ENCODE measurements at regions not wholly inside any gene's neighbourhood (a gene's known extent, or its start where the extent isn't known, plus 50 kb on each side); places are given as distances from the start of the nearest gene placed in this dataset.
A peak's percentile ranks its signal among the peaks of the same experiment; 100 is the strongest.
"Not testable (repeated sequence)": the region's sequence is repeated elsewhere in the genome, so short reads cannot be mapped to it uniquely, and the experiment has no call there.

GRCh38 chr6:144372611-144373594 lies 87.8 kb downstream of the UTRN start:
- H3K4me3 ChIP-seq = no peak overlapping the region
- intact Hi-C loops (cut with DNase I) = no loop called here
- no peaks in the 10 kb centered on the region for H3K27me3 ChIP-seq
- peaks cover 13% of the 10 kb centered on the region for H3K4me1 ChIP-seq
- no peak for DNase-seq (ENCODE audit: extremely low spot score in 2 of 2)
- H3K9me3 ChIP-seq = no peaks in the 10 kb centered on the region
- no peaks in the 10 kb centered on the region for H3K36me3 ChIP-seq
- H3K27ac ChIP-seq = no peak overlapping the region
- TF ChIP-seq, protein P1, sequence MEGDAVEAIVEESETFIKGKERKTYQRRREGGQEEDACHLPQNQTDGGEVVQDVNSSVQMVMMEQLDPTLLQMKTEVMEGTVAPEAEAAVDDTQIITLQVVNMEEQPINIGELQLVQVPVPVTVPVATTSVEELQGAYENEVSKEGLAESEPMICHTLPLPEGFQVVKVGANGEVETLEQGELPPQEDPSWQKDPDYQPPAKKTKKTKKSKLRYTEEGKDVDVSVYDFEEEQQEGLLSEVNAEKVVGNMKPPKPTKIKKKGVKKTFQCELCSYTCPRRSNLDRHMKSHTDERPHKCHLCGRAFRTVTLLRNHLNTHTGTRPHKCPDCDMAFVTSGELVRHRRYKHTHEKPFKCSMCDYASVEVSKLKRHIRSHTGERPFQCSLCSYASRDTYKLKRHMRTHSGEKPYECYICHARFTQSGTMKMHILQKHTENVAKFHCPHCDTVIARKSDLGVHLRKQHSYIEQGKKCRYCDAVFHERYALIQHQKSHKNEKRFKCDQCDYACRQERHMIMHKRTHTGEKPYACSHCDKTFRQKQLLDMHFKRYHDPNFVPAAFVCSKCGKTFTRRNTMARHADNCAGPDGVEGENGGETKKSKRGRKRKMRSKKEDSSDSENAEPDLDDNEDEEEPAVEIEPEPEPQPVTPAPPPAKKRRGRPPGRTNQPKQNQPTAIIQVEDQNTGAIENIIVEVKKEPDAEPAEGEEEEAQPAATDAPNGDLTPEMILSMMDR (IDR thresholded peaks at IDR 0.05) = no peak
- TF ChIP-seq POLR2AphosphoS5 (IDR thresholded peaks at IDR 0.05; ENCODE audit: insufficient read depth in 1 of 2, low read depth in 1 of 2) (no peak), POLR2A (IDR thresholded peaks at IDR 0.05) (no peak)

GRCh38 chr6:144374525-144374924 lies 89.4 kb downstream of the UTRN start:
- H3K27ac ChIP-seq; DNase-seq (ENCODE audit: extremely low spot score in 2 of 2); intact Hi-C loops (cut with DNase I); H3K27me3 ChIP-seq; H3K9me3 ChIP-seq; H3K36me3 ChIP-seq; H3K4me3 ChIP-seq: not testable (repeated sequence)
- H3K4me1 ChIP-seq = peaks cover 29% of the 10 kb centered on the region

- no peak for DNase-seq (ENCODE audit: extremely low spot score in 2 of 2)
- Histone ChIP-seq H3K27me3 (no peaks in the 10 kb centered on the region), H3K36me3 (no peaks in the 10 kb centered on the region), H3K27ac (peak overlapping the region; percentile 0), H3K4me3 (no peak overlapping the region), H3K4me1 (peaks cover 36% of the 10 kb centered on the region), H3K9me3 (no peaks in the 10 kb centered on the region)
- no peak for TF ChIP-seq POLR2A (IDR thresholded peaks at IDR 0.05)
- TF ChIP-seq, protein P1 (IDR thresholded peaks at IDR 0.05) = no peak
- no peak for TF ChIP-seq POLR2AphosphoS5 (IDR thresholded peaks at IDR 0.05; ENCODE audit: insufficient read depth in 1 of 2, low read depth in 1 of 2)
- intact Hi-C loops (cut with DNase I) = no loop called here
Measured at GRCh38 chr6:144377586-144378210, 92.6 kb downstream of the UTRN start.

GRCh38 chr6:144378437-144378836 lies 93.3 kb downstream of the UTRN start:
- TF ChIP-seq, protein P1 (IDR thresholded peaks at IDR 0.05) = no peak
- TF ChIP-seq POLR2AphosphoS5 (IDR thresholded peaks at IDR 0.05; ENCODE audit: insufficient read depth in 1 of 2, low read depth in 1 of 2) (no peak), POLR2A (IDR thresholded peaks at IDR 0.05) (no peak)
- DNase-seq (ENCODE audit: extremely low spot score in 2 of 2) = no peak
- H3K27me3 ChIP-seq = no peaks in the 10 kb centered on the region
- H3K4me3 ChIP-seq = no peak overlapping the region
- H3K4me1 ChIP-seq = peaks cover 36% of the 10 kb centered on the region
- no peaks in the 10 kb centered on the region for H3K36me3 ChIP-seq
- H3K27ac ChIP-seq = no peak overlapping the region
- no peaks in the 10 kb centered on the region for H3K9me3 ChIP-seq
- intact Hi-C loops (cut with DNase I) = no loop called here

- H3K9me3 ChIP-seq = no peaks in the 10 kb centered on the region
- TF ChIP-seq POLR2AphosphoS5 (IDR thresholded peaks at IDR 0.05; ENCODE audit: insufficient read depth in 1 of 2, low read depth in 1 of 2) (no peak), POLR2A (IDR thresholded peaks at IDR 0.05) (no peak)
- TF ChIP-seq, protein P1 (IDR thresholded peaks at IDR 0.05) = no peak
- intact Hi-C loops (cut with DNase I) = no loop called here
- no peak for DNase-seq (ENCODE audit: extremely low spot score in 2 of 2)
- H3K36me3 ChIP-seq = no peaks in the 10 kb centered on the region
- no peak overlapping the region for H3K27ac ChIP-seq
- H3K4me1 ChIP-seq = peaks cover 41% of the 10 kb centered on the region
- H3K27me3 ChIP-seq = no peaks in the 10 kb centered on the region
- H3K4me3 ChIP-seq = no peak overlapping the region
Measured at GRCh38 chr6:144379356-144379755, 94.2 kb downstream of the UTRN start.

GRCh38 chr6:144381499-144381898 lies 96.4 kb downstream of the UTRN start:
- DNase-seq (ENCODE audit: extremely low spot score in 2 of 2); H3K9me3 ChIP-seq; H3K36me3 ChIP-seq; intact Hi-C loops (cut with DNase I); H3K4me3 ChIP-seq; H3K27me3 ChIP-seq; H3K27ac ChIP-seq: not testable (repeated sequence)
- peaks cover 49% of the 10 kb centered on the region for H3K4me1 ChIP-seq

All from vagina (tissue), 2 donors.